Activated effector memory CD4-positive, alpha-beta T cell treated with anti-CD3 and anti-CD28 coated beads, Interleukin-2, amount 50 U/mL, for 16 hours (primary cell): ENCODE measurements at regions not wholly inside any gene's neighbourhood (a gene's known extent, or its start where the extent isn't known, plus 50 kb on each side); places are given as distances from the start of the nearest gene placed in this dataset.
"Not testable (repeated sequence)": the region's sequence is repeated elsewhere in the genome, so short reads cannot be mapped to it uniquely, and the experiment has no call there.

ENCODE experiments used
- DNase-seq: peaks from one replicate; pipeline ENCODE4 v3.0.0-alpha.2; 2020

GRCh38 chr7:85287106-85287825 lies 100.4 kb upstream of the SEMA3D start:
- DNase-seq: no peak

- DNase-seq: no peak
Observed at GRCh38 chr7:85286446-85286845, 99.6 kb upstream of the SEMA3D start.

GRCh38 chr7:85285527-85285926 lies 98.7 kb upstream of the SEMA3D start:
- DNase-seq: no peak

GRCh38 chr7:85275204-85275603 lies 88.3 kb upstream of the SEMA3D start:
- no peak for DNase-seq

DNA sequence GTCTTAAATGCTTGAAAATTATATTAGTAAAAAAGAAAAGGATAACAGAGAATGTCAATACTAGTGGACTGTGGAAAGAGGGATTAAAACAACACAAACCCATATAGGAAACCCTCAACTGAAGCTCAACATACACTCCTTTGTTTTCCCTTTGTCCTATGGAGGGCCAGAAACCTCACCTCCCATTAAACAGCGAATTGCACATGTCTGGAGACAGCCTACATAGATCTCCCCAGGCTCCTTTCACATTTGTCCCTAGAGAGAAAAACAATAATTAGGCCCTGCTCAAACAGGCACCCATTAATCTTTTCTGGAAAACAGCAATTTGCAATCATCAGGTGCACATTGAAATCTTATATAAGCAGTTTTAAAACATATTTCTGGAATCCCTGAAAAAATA lies 87.6 kb upstream of the SEMA3D start:
- no peak for DNase-seq

DNA sequence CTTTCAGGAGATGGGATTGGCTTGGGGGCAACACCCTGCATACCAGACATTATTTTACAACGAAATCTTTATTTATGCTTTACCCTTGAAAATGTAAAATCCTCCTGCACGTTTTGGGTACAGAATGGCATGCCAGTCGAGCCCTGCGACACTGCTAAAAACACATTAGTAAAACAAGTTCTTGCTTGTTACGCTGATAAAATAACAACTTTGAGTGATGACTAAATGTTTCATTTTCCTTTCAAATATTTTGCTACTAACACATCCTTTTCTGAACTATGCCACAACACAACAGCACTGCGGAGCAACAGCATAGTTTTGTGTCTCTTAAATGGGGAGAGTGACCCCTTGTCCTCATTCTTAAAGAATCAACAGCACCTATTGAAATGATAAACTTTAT lies 76.0 kb upstream of the SEMA3D start:
- DNase-seq: no peak

DNA sequence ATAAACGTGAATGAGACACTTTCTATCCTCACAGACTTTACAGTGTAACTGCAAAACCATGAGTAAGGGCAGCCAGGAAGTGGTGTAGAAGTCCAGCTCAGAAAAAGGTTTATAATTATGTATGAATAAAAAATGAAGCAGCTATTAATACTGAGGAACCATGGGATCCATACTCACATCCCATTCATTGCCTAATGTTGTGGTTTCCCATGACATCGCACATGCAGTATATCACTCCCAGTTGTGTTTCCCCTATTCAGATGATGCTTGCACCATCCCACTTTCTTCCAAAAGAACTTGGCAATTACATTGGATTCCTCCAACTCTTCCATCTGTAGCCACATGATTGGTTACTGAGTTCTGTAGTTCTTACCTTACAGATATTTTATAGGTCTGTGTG lies 74.5 kb upstream of the SEMA3D start:
- DNase-seq: no peak

- DNase-seq: not testable (repeated sequence)
Observed at GRCh38 chr7:85249787-85250186, 62.9 kb upstream of the SEMA3D start.

GRCh38 chr7:85239109-85239508 lies 52.3 kb upstream of the SEMA3D start:
- no peak for DNase-seq

GRCh38 chr7:85237721-85238120 lies 50.9 kb upstream of the SEMA3D start:
- DNase-seq: no peak
